GM21786 (cell line): ENCODE measurements at regions not wholly inside any gene's neighbourhood (a gene's known extent, or its start where the extent isn't known, plus 50 kb on each side); places are given as distances from the start of the nearest gene placed in this dataset.

ENCODE experiments used
- ATAC-seq: cut with Tn5 transposase; IDR thresholded peaks from one replicate; pipeline ENCODE4 v1.9.1; 2021; ENCODE audit not compliant: unreplicated experiment

GRCh38 chr10:61319386-61320256 lies 133.6 kb downstream of the TMEM26 start:
- no peak for ATAC-seq

- no peak for ATAC-seq
Measured at GRCh38 chr10:61318429-61318828, 134.8 kb downstream of the TMEM26 start.

- no peak for ATAC-seq
Measured at GRCh38 chr10:61317706-61318105, 135.5 kb downstream of the TMEM26 start.

- no peak for ATAC-seq
Measured at GRCh38 chr10:61316676-61317265, 136.4 kb downstream of the TMEM26 start.

- no peak for ATAC-seq
Measured at GRCh38 chr10:61314273-61314672, 138.9 kb downstream of the TMEM26 start.

GRCh38 chr10:61313460-61313859 lies 139.7 kb downstream of the TMEM26 start:
- ATAC-seq = no peak

- ATAC-seq = no peak
Measured at GRCh38 chr10:61304746-61305145, 148.4 kb downstream of the TMEM26 start.

- no peak for ATAC-seq
Measured at GRCh38 chr10:61302124-61302523, 151.1 kb downstream of the TMEM26 start.

GRCh38 chr10:61301575-61301974 lies 151.6 kb downstream of the TMEM26 start:
- no peak for ATAC-seq

GRCh38 chr10:61299841-61300240 lies 153.3 kb downstream of the TMEM26 start:
- ATAC-seq = no peak

- no peak for ATAC-seq
Measured at GRCh38 chr10:61299156-61299555, 154.0 kb downstream of the TMEM26 start.

GRCh38 chr10:61298194-61298593 lies 155.0 kb downstream of the TMEM26 start:
- ATAC-seq = no peak

- ATAC-seq = no peak
Measured at GRCh38 chr10:61296161-61296560, 157.0 kb downstream of the TMEM26 start.

- no peak for ATAC-seq
Measured at GRCh38 chr10:61294131-61294530, 159.1 kb downstream of the TMEM26 start.

- ATAC-seq = no peak
Measured at GRCh38 chr10:61289813-61290212, 163.4 kb downstream of the TMEM26 start.

GRCh38 chr10:61286686-61287085 lies 166.5 kb downstream of the TMEM26 start:
- peak; percentile 100 for ATAC-seq

- no peak for ATAC-seq
Measured at GRCh38 chr10:61285749-61286148, 167.4 kb downstream of the TMEM26 start.

GRCh38 chr10:61284222-61284890 lies 168.8 kb downstream of the TMEM26 start:
- no peak for ATAC-seq

- no peak for ATAC-seq
Measured at GRCh38 chr10:61283481-61284221, 169.5 kb downstream of the TMEM26 start.

- ATAC-seq = no peak
Measured at GRCh38 chr10:61283066-61283465, 170.1 kb downstream of the TMEM26 start.

GRCh38 chr10:61280303-61280702 lies 172.9 kb downstream of the TMEM26 start:
- no peak for ATAC-seq
